ENCODE measurements at regions not wholly inside any gene's neighbourhood (a gene's known extent, or its start where the extent isn't known, plus 50 kb on each side); places are given as distances from the start of the nearest gene placed in this dataset.

- TF ChIP-seq CTCF (IDR thresholded peaks at IDR 0.05), result no peak
- TF ChIP-seq POLR2A (IDR thresholded peaks at IDR 0.05), result no peak
Observed at GRCh38 chr18:25883091-25883490, 207.3 kb downstream of the SS18 start.

All from uterus (tissue), 2 donors.